SU-DHL-6 (cell line): ENCODE measurements at regions not wholly inside any gene's neighbourhood (a gene's known extent, or its start where the extent isn't known, plus 50 kb on each side); places are given as distances from the start of the nearest gene placed in this dataset.

Source experiments
- CTCF ChIP-seq: fragments of 200-600 bp; sonication (generic); IDR thresholded peaks from one replicate; pipeline ENCODE4 v1.5.1; 2017; ENCODE audit warnings: antibody characterized with exemption, mild to moderate bottlenecking, low read length, moderate library complexity; ENCODE audit not compliant: insufficient read depth, poor library complexity, severe bottlenecking
- EZH2phosphoT487 ChIP-seq: fragments of 200-600 bp; sonication (generic), shearing (Covaris generic); conservative IDR thresholded peaks from 2 replicates; pipeline ENCODE4 v1.6.1; 2018; ENCODE audit warnings: mild to moderate bottlenecking, antibody characterized with exemption, low read length, moderate library complexity, mixed read lengths

- TF ChIP-seq CTCF (no peak), EZH2phosphoT487 (no peak)
Observed at GRCh38 chr18:1075876-1076275, 171.2 kb downstream of the ADCYAP1 start.
